ENCODE measurements at regions not wholly inside any gene's neighbourhood (a gene's known extent, or its start where the extent isn't known, plus 50 kb on each side); places are given as distances from the start of the nearest gene placed in this dataset.

DNA sequence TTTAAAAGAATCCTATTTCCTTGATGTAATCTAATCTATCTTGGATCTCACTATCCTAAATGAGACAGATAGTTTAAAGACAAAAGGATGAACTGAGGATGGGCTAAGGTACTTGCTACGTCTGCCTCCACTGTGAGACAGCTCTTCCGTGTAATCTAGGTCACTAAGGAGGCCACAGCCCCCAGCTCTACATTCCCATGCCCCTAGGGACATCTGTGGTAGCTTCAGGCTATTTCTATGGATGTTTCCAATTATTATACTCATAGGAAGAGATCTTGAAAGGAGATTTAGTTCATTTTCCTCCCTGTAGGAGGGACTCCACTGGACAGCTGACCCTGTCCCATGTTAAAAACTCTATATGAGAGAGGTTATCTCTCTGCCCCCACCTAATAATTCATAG lies 140.8 kb upstream of the TRPC5 start:
- TF ChIP-seq POLR2AphosphoS5 (IDR thresholded peaks at IDR 0.05; ENCODE audit: low read depth, low read length) (no peak), POLR2A (IDR thresholded peaks at IDR 0.05; ENCODE audit: low read depth, low read length) (no peak), TAF1 (IDR thresholded peaks at IDR 0.05; ENCODE audit: low read depth, low read length) (no peak), PAX5 (IDR thresholded peaks at IDR 0.05; ENCODE audit: insufficient read depth, low read length, severe bottlenecking) (no peak), POU2F2 (IDR thresholded peaks at IDR 0.05; ENCODE audit: low read depth, low read length) (no peak)

All from GM12891 (cell line).